ACC112 (cell line): ENCODE measurements at regions not wholly inside any gene's neighbourhood (a gene's known extent, or its start where the extent isn't known, plus 50 kb on each side); places are given as distances from the start of the nearest gene placed in this dataset.
"Not testable (repeated sequence)": the region's sequence is repeated elsewhere in the genome, so short reads cannot be mapped to it uniquely, and the experiment has no call there.

ENCODE experiments used
- H2AFZ ChIP-seq: fragments of 200-600 bp; sonication (generic); one replicate; pipeline ENCODE4 v1.6.0; 2017; ENCODE audit warnings: antibody characterized with exemption, low read length; ENCODE audit not compliant: unreplicated experiment
- H3K27ac ChIP-seq: fragments of 200-600 bp; sonication (generic); 2 replicates; pipeline ENCODE4 v1.5.1; 2014; ENCODE audit warnings: low read depth, mild to moderate bottlenecking, antibody characterized with exemption, low read length, moderate library complexity
- H3K27me3 ChIP-seq: fragments of 200-600 bp; sonication (generic); 2 replicates; pipeline ENCODE4 v1.6.1; 2014; ENCODE audit warnings: mild to moderate bottlenecking, antibody characterized with exemption, low read length, moderate library complexity, mixed read lengths; ENCODE audit not compliant: insufficient read depth
- H3K36me3 ChIP-seq: fragments of 200-600 bp; sonication (generic); 2 replicates; pipeline ENCODE4 v1.6.1; 2016; ENCODE audit warnings: mild to moderate bottlenecking, antibody characterized with exemption, low read length, moderate library complexity, mixed read lengths; ENCODE audit not compliant: insufficient read depth
- H3K4me1 ChIP-seq: fragments of 200-600 bp; sonication (generic); one replicate; pipeline ENCODE4 v1.6.1; 2016; ENCODE audit warnings: low read length, mixed read lengths; ENCODE audit not compliant: insufficient read depth, unreplicated experiment, control insufficient read depth
- H3K4me3 ChIP-seq: fragments of 200-600 bp; sonication (generic); 2 replicates; pipeline ENCODE4 v1.5.1; 2014; ENCODE audit warnings: mild to moderate bottlenecking, low read depth, low read length
- H3K79me2 ChIP-seq: fragments of 200-600 bp; sonication (generic); one replicate; pipeline ENCODE4 v1.6.0; 2016; ENCODE audit warnings: low read length; ENCODE audit not compliant: control insufficient read depth, unreplicated experiment, insufficient read depth

- Histone ChIP-seq H3K27ac (no peak overlapping the region), H3K36me3 (no peaks in the 10 kb centered on the region), H3K79me2 (no peaks in the 10 kb centered on the region), H3K27me3 (peaks cover 50% of the 10 kb centered on the region), H3K4me3 (no peak overlapping the region), H3K4me1 (no peaks in the 10 kb centered on the region), H2AFZ (no peak overlapping the region)
Observed at GRCh38 chr1:22329148-22329515, 122.5 kb upstream of the ZBTB40 start.

- Histone ChIP-seq H3K27ac (no peak overlapping the region), H3K4me3 (no peak overlapping the region), H2AFZ (no peak overlapping the region), H3K36me3 (no peaks in the 10 kb centered on the region), H3K4me1 (no peaks in the 10 kb centered on the region), H3K79me2 (no peaks in the 10 kb centered on the region), H3K27me3 (peaks cover 60% of the 10 kb centered on the region)
Observed at GRCh38 chr1:22330092-22330759, 121.4 kb upstream of the ZBTB40 start.

GRCh38 chr1:22330760-22331119 lies 120.9 kb upstream of the ZBTB40 start:
- H3K4me3 ChIP-seq = no peak overlapping the region
- H3K79me2 ChIP-seq = no peaks in the 10 kb centered on the region
- H2AFZ ChIP-seq = no peak overlapping the region
- H3K27me3 ChIP-seq = peaks cover 64% of the 10 kb centered on the region
- no peaks in the 10 kb centered on the region for H3K4me1 ChIP-seq
- H3K36me3 ChIP-seq = no peaks in the 10 kb centered on the region
- H3K27ac ChIP-seq = no peak overlapping the region

GRCh38 chr1:22331618-22332423 lies 119.8 kb upstream of the ZBTB40 start:
- Histone ChIP-seq H3K27ac (no peak overlapping the region), H3K4me1 (no peaks in the 10 kb centered on the region), H2AFZ (no peak overlapping the region), H3K79me2 (no peaks in the 10 kb centered on the region), H3K27me3 (peaks cover 69% of the 10 kb centered on the region), H3K36me3 (no peaks in the 10 kb centered on the region), H3K4me3 (no peak overlapping the region)

GRCh38 chr1:22332424-22332717 lies 119.3 kb upstream of the ZBTB40 start:
- Histone ChIP-seq H3K79me2 (no peaks in the 10 kb centered on the region), H3K4me1 (no peaks in the 10 kb centered on the region), H3K27me3 (peaks cover 69% of the 10 kb centered on the region), H2AFZ (no peak overlapping the region), H3K4me3 (no peak overlapping the region), H3K27ac (no peak overlapping the region), H3K36me3 (no peaks in the 10 kb centered on the region)

GRCh38 chr1:22332795-22333499 lies 118.7 kb upstream of the ZBTB40 start:
- no peak overlapping the region for H2AFZ ChIP-seq

GRCh38 chr1:22333516-22334121 lies 118.0 kb upstream of the ZBTB40 start:
- no peak overlapping the region for H3K27ac ChIP-seq

More at GRCh38 chr1:22332795-22333499, 118.7 kb upstream of the ZBTB40 start:
- H3K79me2 ChIP-seq = no peaks in the 10 kb centered on the region
- H3K4me3 ChIP-seq = no peak overlapping the region
- H3K4me1 ChIP-seq = no peaks in the 10 kb centered on the region
- peaks cover 73% of the 10 kb centered on the region for H3K27me3 ChIP-seq
- H3K36me3 ChIP-seq = no peaks in the 10 kb centered on the region
- no peak overlapping the region for H3K27ac ChIP-seq

GRCh38 chr1:22334860-22335550 lies 116.6 kb upstream of the ZBTB40 start:
- Histone ChIP-seq H3K79me2 (no peaks in the 10 kb centered on the region), H3K4me1 (no peaks in the 10 kb centered on the region), H3K4me3 (no peak overlapping the region)

More at GRCh38 chr1:22333516-22334121, 118.0 kb upstream of the ZBTB40 start:
- no peaks in the 10 kb centered on the region for H3K4me1 ChIP-seq
- no peaks in the 10 kb centered on the region for H3K36me3 ChIP-seq
- peaks cover 77% of the 10 kb centered on the region for H3K27me3 ChIP-seq
- H3K4me3 ChIP-seq = no peak overlapping the region
- no peaks in the 10 kb centered on the region for H3K79me2 ChIP-seq
- H2AFZ ChIP-seq = no peak overlapping the region

GRCh38 chr1:22336274-22336673 lies 115.4 kb upstream of the ZBTB40 start:
- not testable (repeated sequence) for H2AFZ ChIP-seq, H3K4me1 ChIP-seq, H3K79me2 ChIP-seq, H3K36me3 ChIP-seq, H3K27ac ChIP-seq, H3K4me3 ChIP-seq
- H3K27me3 ChIP-seq = peaks cover 82% of the 10 kb centered on the region

More at GRCh38 chr1:22334860-22335550, 116.6 kb upstream of the ZBTB40 start:
- Histone ChIP-seq H3K27ac (no peak overlapping the region), H3K27me3 (peaks cover 80% of the 10 kb centered on the region), H2AFZ (no peak overlapping the region), H3K36me3 (no peaks in the 10 kb centered on the region)
